ENCODE measurements at regions not wholly inside any gene's neighbourhood (a gene's known extent, or its start where the extent isn't known, plus 50 kb on each side); places are given as distances from the start of the nearest gene placed in this dataset.
"Not testable (repeated sequence)": the region's sequence is repeated elsewhere in the genome, so short reads cannot be mapped to it uniquely, and the experiment has no call there.

- Mint-ChIP-seq H3K27ac (no peak overlapping the region), H3K4me3 (no peak overlapping the region), H3K4me1 (no peaks in the 10 kb centered on the region), H3K36me3 (peaks cover 0 to 1% (median 0%) of the 10 kb centered on the region in 3 donors), H3K27me3 (peaks cover 4 to 21% (median 6%) of the 10 kb centered on the region in 5 donors), H3K9me3 (peaks cover 0 to 9% (median 0%) of the 10 kb centered on the region in 9 donors)
- DNase-seq (no peak), ATAC-seq (no peak)
- POLR2A ChIA-PET, result no interaction called here
These were observed 59.6 kb upstream of the MAN2A1 start for GRCh38 chr5:109630093-109630492.

- ATAC-seq (no peak), DNase-seq (no peak)
- Mint-ChIP-seq H3K27me3 (peaks cover 4 to 21% (median 6%) of the 10 kb centered on the region in 5 donors), H3K9me3 (peaks cover 0 to 9% (median 0%) of the 10 kb centered on the region in 9 donors), H3K4me3 (no peak overlapping the region), H3K36me3 (no peaks in the 10 kb centered on the region), H3K27ac (peak overlapping the region in 1 of 10 donors; percentile 4), H3K4me1 (no peaks in the 10 kb centered on the region)
- POLR2A ChIA-PET, result no interaction called here
These were observed 61.1 kb upstream of the MAN2A1 start for GRCh38 chr5:109628591-109628990.

GRCh38 chr5:109621266-109621665, 68.5 kb upstream of the MAN2A1 start:
- H3K4me3 Mint-ChIP-seq, H3K27me3 Mint-ChIP-seq, POLR2A ChIA-PET, ATAC-seq, H3K27ac Mint-ChIP-seq, H3K36me3 Mint-ChIP-seq, H3K9me3 Mint-ChIP-seq, DNase-seq, H3K4me1 Mint-ChIP-seq: not testable (repeated sequence)

DNA sequence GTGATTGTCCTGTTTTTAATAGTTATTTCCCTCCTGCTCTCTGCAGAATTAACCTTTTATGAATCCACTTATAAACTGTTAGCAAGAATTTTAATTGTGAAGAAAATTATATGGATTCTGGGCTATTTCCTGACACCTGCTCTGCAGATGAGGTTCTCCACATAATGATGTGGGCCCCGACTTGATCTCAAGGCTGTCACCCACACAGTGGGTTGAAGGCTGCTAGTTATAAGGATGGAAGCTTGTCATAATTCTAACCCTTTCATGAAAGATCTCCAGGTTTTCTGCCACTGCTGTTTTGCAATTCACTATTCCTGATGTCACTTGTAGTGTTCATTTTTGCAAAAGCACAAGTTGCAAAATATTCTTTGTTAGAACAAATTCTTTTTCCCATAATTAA, 69.1 kb upstream of the MAN2A1 start:
- Mint-ChIP-seq H3K27me3 (peaks cover 0 to 2% (median 0%) of the 10 kb centered on the region in 5 donors), H3K4me1 (peaks cover 0 to 1% (median 0%) of the 10 kb centered on the region in 4 donors), H3K36me3 (no peaks in the 10 kb centered on the region), H3K9me3 (peaks cover 0 to 4% (median 0%) of the 10 kb centered on the region in 9 donors), H3K4me3 (no peak overlapping the region), H3K27ac (no peak overlapping the region)
- POLR2A ChIA-PET, result no interaction called here
- DNase-seq, result no peak
- ATAC-seq, result no peak

DNA sequence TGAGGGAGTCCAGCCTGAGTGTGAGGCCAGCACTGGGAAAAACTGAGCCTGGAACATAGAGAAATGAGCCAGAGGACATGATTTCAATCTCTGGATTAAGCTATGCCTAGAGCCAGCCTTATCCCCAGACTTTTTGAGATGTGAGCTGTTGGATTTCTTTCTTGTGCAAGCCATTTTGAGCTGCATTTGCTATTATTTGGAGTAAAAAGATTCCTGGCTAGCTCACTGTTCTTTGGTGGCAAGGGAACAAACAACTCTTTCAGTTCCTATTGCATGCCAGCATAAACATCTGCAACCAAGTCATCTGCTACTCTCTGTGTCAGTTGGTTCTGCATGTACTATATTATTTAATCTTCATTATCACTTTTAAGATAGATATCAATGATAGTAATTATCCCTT, 70.1 kb upstream of the MAN2A1 start:
- no peak overlapping the region for H3K4me3 Mint-ChIP-seq
- no peak for ATAC-seq
- POLR2A ChIA-PET, result no interaction called here
- peaks cover 0 to 1% (median 0%) of the 10 kb centered on the region in 4 donors for H3K4me1 Mint-ChIP-seq
- no peak for DNase-seq
- no peak overlapping the region for H3K27ac Mint-ChIP-seq
- no peaks in the 10 kb centered on the region for H3K27me3 Mint-ChIP-seq
- H3K36me3 Mint-ChIP-seq, result no peaks in the 10 kb centered on the region
- H3K9me3 Mint-ChIP-seq, result peaks cover 0 to 1% (median 0%) of the 10 kb centered on the region in 9 donors

DNA sequence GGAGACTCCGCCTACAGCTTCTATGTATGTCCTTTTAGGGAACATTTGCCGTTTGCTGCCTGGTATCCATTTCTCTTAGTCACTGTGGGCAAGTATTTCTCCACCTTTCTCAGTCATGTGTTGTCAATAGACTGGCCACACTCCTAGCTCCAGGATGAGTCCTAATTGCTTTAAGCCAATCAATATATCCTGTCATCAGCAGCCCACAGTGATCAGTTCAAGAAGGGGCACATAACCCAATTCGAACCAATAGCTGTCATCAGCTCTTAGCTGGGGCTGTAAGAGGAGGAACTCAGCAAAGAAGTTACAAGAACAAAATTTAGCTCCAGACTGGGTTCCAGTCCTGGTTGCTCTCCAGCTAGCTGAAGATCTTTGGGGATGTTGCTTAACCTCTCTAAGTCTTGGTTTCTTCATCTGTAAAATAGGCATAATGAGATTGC, 70.7 kb upstream of the MAN2A1 start:
- DNase-seq (no peak), ATAC-seq (no peak)
- peaks cover 0 to 1% (median 0%) of the 10 kb centered on the region in 9 donors for H3K9me3 Mint-ChIP-seq
- H3K27me3 Mint-ChIP-seq, result no peaks in the 10 kb centered on the region
- no peak overlapping the region for H3K4me3 Mint-ChIP-seq
- no peaks in the 10 kb centered on the region for H3K36me3 Mint-ChIP-seq
- POLR2A ChIA-PET, result no interaction called here
- no peak overlapping the region for H3K27ac Mint-ChIP-seq
- peaks cover 0 to 1% (median 0%) of the 10 kb centered on the region in 4 donors for H3K4me1 Mint-ChIP-seq

GRCh38 chr5:109614981-109615380, 74.7 kb upstream of the MAN2A1 start:
- H3K36me3 Mint-ChIP-seq, result no peaks in the 10 kb centered on the region
- no peak overlapping the region for H3K4me3 Mint-ChIP-seq
- H3K4me1 Mint-ChIP-seq, result peaks cover 0 to 1% (median 0%) of the 10 kb centered on the region in 4 donors
- H3K27me3 Mint-ChIP-seq, result peaks cover 0 to 1% (median 0%) of the 10 kb centered on the region in 5 donors
- DNase-seq (no peak), ATAC-seq (no peak)
- H3K9me3 Mint-ChIP-seq, result no peaks in the 10 kb centered on the region
- H3K27ac Mint-ChIP-seq, result no peak overlapping the region
- POLR2A ChIA-PET, result no interaction called here

- no peak overlapping the region for H3K27ac Mint-ChIP-seq
- H3K36me3 Mint-ChIP-seq, result no peaks in the 10 kb centered on the region
- H3K27me3 Mint-ChIP-seq, result peaks cover 0 to 1% (median 0%) of the 10 kb centered on the region in 5 donors
- H3K4me1 Mint-ChIP-seq, result peaks cover 0 to 1% (median 0%) of the 10 kb centered on the region in 4 donors
- no peak overlapping the region for H3K4me3 Mint-ChIP-seq
- POLR2A ChIA-PET, result no interaction called here
- DNase-seq (no peak), ATAC-seq (no peak)
- no peaks in the 10 kb centered on the region for H3K9me3 Mint-ChIP-seq
These were observed 75.4 kb upstream of the MAN2A1 start for GRCh38 chr5:109614301-109614700.

- no peaks in the 10 kb centered on the region for H3K9me3 Mint-ChIP-seq
- ATAC-seq (no peak), DNase-seq (no peak)
- H3K27ac Mint-ChIP-seq, result no peak overlapping the region
- H3K4me1 Mint-ChIP-seq, result no peaks in the 10 kb centered on the region
- no peaks in the 10 kb centered on the region for H3K36me3 Mint-ChIP-seq
- peaks cover 0 to 1% (median 0%) of the 10 kb centered on the region in 5 donors for H3K27me3 Mint-ChIP-seq
- no peak overlapping the region for H3K4me3 Mint-ChIP-seq
- POLR2A ChIA-PET, result no interaction called here
These were observed 77.3 kb upstream of the MAN2A1 start for GRCh38 chr5:109612278-109612905.

DNA sequence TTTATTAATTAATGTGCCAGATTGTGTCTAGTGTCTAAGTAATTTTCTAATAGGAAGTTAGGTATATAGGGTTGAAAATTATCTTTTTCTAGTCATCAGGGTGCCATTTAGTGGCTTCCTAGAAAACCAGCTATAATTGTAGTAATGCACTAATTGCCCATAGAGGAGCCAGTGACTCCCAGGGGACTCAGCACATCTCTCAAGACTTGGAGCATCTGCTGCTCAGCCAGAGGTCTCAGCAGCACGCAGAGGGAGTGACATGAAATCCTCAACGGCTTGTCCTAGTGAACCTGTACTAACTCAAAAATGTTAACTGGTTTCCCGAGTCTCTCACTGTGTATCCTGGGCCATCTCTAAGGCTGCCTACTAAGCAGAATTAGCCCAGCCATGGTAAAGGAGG, 78.2 kb upstream of the MAN2A1 start:
- no peak overlapping the region for H3K27ac Mint-ChIP-seq
- ATAC-seq (no peak), DNase-seq (no peak)
- POLR2A ChIA-PET, result no interaction called here
- H3K4me1 Mint-ChIP-seq, result no peaks in the 10 kb centered on the region
- H3K27me3 Mint-ChIP-seq, result peaks cover 0 to 1% (median 0%) of the 10 kb centered on the region in 5 donors
- H3K36me3 Mint-ChIP-seq, result no peaks in the 10 kb centered on the region
- H3K9me3 Mint-ChIP-seq, result no peaks in the 10 kb centered on the region
- H3K4me3 Mint-ChIP-seq, result no peak overlapping the region

DNA sequence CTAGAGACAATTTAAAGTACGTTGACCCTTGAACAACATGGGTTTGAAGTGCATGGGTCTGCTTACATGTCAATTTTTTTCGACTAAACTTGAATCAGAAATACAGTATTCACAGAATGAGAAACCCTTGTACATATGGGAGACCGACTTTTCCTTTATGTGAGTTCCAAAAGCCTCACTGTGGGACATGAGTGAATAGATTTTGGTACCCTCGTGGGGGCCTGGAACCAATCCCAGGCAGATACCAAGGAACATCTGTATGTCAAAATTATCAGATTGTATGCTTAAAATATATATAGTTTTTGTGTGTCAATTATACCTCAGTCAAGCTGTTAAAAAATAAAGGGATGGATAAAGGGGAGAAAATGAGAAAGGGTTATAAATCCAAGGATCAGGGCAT, 78.7 kb upstream of the MAN2A1 start:
- ATAC-seq (no peak), DNase-seq (no peak)
- no peaks in the 10 kb centered on the region for H3K9me3 Mint-ChIP-seq
- H3K27me3 Mint-ChIP-seq, result peaks cover 0 to 1% (median 0%) of the 10 kb centered on the region in 5 donors
- no peak overlapping the region for H3K4me3 Mint-ChIP-seq
- H3K4me1 Mint-ChIP-seq, result no peaks in the 10 kb centered on the region
- POLR2A ChIA-PET, result no interaction called here
- no peaks in the 10 kb centered on the region for H3K36me3 Mint-ChIP-seq
- no peak overlapping the region for H3K27ac Mint-ChIP-seq

- Mint-ChIP-seq H3K36me3 (no peaks in the 10 kb centered on the region), H3K27ac (no peak overlapping the region), H3K4me1 (no peaks in the 10 kb centered on the region), H3K27me3 (peaks cover 0 to 1% (median 0%) of the 10 kb centered on the region in 5 donors), H3K9me3 (no peaks in the 10 kb centered on the region), H3K4me3 (no peak overlapping the region)
- ATAC-seq, result no peak
- no peak for DNase-seq
- POLR2A ChIA-PET, result interaction anchor here (0.7 kb wide), 1 partner anchor 212 kb away, joined by 3 read pairs; no protein-coding TSS in a partner anchor
These were observed 79.1 kb upstream of the MAN2A1 start for GRCh38 chr5:109610581-109610980.

DNA sequence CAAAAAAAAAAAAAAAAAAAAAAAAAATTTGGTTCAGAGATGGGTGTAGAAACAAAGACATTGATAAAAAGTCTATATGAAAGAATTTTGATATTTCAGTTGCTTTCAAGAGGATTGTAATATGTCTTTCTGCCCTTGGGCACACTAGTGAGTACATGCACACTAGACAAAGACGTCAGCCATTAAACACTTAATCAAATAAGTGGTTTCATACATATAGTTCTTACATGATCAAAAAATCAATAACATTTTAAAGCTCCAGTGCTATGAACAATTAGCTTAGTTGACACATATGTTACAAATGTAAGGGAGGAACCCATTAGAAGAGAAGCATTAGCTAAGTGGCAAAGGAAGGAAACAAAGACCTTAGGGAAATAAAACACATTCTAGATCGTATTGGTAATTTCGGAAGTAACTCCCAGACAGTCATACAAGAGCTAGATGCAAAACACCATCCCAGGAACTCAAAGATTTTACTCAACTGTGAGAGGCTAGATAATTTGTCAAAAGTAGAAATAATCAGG, 84.5 kb upstream of the MAN2A1 start:
- H3K4me1 Mint-ChIP-seq, result no peaks in the 10 kb centered on the region
- DNase-seq (no peak), ATAC-seq (no peak)
- H3K27ac Mint-ChIP-seq, result no peak overlapping the region
- H3K9me3 Mint-ChIP-seq, result peaks cover 0 to 3% (median 0%) of the 10 kb centered on the region in 9 donors
- H3K27me3 Mint-ChIP-seq, result peaks cover 0 to 5% (median 3%) of the 10 kb centered on the region in 5 donors
- POLR2A ChIA-PET, result no interaction called here
- H3K36me3 Mint-ChIP-seq, result no peaks in the 10 kb centered on the region
- H3K4me3 Mint-ChIP-seq, result no peak overlapping the region

DNA sequence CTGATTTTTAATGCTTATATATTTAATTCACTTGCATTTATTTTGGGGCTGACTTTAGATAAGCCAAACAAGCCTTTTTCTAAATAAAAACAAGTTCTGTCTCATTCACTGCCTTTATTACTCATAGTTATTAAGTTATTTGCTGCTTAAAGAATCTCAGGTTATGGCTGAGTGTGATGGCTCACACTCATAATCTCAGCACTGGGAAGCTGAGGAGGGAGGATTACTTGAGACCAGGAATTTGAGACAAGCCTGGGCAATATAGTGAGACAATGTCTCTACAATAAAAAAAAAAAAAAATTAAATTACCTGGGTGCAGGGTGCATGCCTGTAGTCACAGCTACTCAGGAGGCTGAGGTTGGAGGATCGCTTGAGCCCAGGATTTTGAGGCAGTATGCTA, 85.0 kb upstream of the MAN2A1 start:
- POLR2A ChIA-PET, result no interaction called here
- no peaks in the 10 kb centered on the region for H3K36me3 Mint-ChIP-seq
- peaks cover 0 to 5% (median 3%) of the 10 kb centered on the region in 5 donors for H3K27me3 Mint-ChIP-seq
- peaks cover 0 to 3% (median 0%) of the 10 kb centered on the region in 9 donors for H3K9me3 Mint-ChIP-seq
- no peaks in the 10 kb centered on the region for H3K4me1 Mint-ChIP-seq
- H3K4me3 Mint-ChIP-seq, result no peak overlapping the region
- H3K27ac Mint-ChIP-seq, result no peak overlapping the region
- no peak for DNase-seq
- ATAC-seq, result no peak
